Upper lobe of right lung (tissue), 1 donor: ENCODE measurements at regions not wholly inside any gene's neighbourhood (a gene's known extent, or its start where the extent isn't known, plus 50 kb on each side); places are given as distances from the start of the nearest gene placed in this dataset.
"Not testable (repeated sequence)": the region's sequence is repeated elsewhere in the genome, so short reads cannot be mapped to it uniquely, and the experiment has no call there.

Experiments
- ATAC-seq: fragments of 200-7000 bp; cut with Tn5 transposase; one replicate; pipeline ENCODE4 v1.9.1; 2020; ENCODE audit warnings: mild to moderate bottlenecking, moderate library complexity
- DNase-seq: peaks from one replicate; pipeline ENCODE4 v3.0.0-alpha.2; 2020
- H3K27ac ChIP-seq: fragments of 200-600 bp; one replicate; pipeline ENCODE4 v1.8.0; 2022
- H3K27me3 ChIP-seq: fragments of 200-600 bp; one replicate; pipeline ENCODE4 v1.8.0; 2022; ENCODE audit warnings: mild to moderate bottlenecking
- H3K36me3 ChIP-seq: fragments of 200-600 bp; one replicate; pipeline ENCODE4 v1.8.0; 2022
- H3K4me1 ChIP-seq: fragments of 200-600 bp; one replicate; pipeline ENCODE4 v1.8.0; 2022
- H3K4me3 ChIP-seq: fragments of 200-600 bp; one replicate; pipeline ENCODE4 v1.8.0; 2022; ENCODE audit warnings: mild to moderate bottlenecking
- H3K9me3 ChIP-seq: fragments of 200-600 bp; one replicate; pipeline ENCODE4 v1.8.0; 2022
- CTCF ChIP-seq: fragments of 200-600 bp; IDR thresholded peaks from one replicate; pipeline ENCODE4 v1.8.0; 2022; ENCODE audit warnings: antibody characterized with exemption
- intact Hi-C: fragments of 100-400 bp; cut with DNase I; formaldehyde crosslinking; loops from one replicate; pipeline ENCODE4 v1.11.0; 2022
- donor health status: DM: no; HTN: yes; CAD: no; lungs with severe emphysema.

- DNase-seq (no peak), ATAC-seq (no peak)
- Histone ChIP-seq H3K36me3 (no peaks in the 10 kb centered on the region), H3K4me1 (no peaks in the 10 kb centered on the region), H3K4me3 (no peak overlapping the region), H3K27me3 (no peaks in the 10 kb centered on the region), H3K9me3 (no peaks in the 10 kb centered on the region), H3K27ac (no peak overlapping the region)
- no peak for TF ChIP-seq CTCF
- intact Hi-C loops, result no loop called here
Measured at GRCh38 chr6:168240160-168240559, 79.4 kb downstream of the DACT2 start.

- Histone ChIP-seq H3K4me1 (no peaks in the 10 kb centered on the region), H3K9me3 (no peaks in the 10 kb centered on the region), H3K4me3 (no peak overlapping the region), H3K36me3 (no peaks in the 10 kb centered on the region), H3K27me3 (no peaks in the 10 kb centered on the region), H3K27ac (no peak overlapping the region)
- intact Hi-C loops, result no loop called here
- TF ChIP-seq CTCF, result no peak
- ATAC-seq (no peak), DNase-seq (no peak)
Measured at GRCh38 chr6:168239044-168239773, 80.4 kb downstream of the DACT2 start.

GRCh38 chr6:168238159-168238909 is 81.2 kb downstream of the DACT2 start:
- Histone ChIP-seq H3K27me3 (no peaks in the 10 kb centered on the region), H3K9me3 (no peaks in the 10 kb centered on the region), H3K36me3 (no peaks in the 10 kb centered on the region), H3K27ac (no peak overlapping the region), H3K4me1 (no peaks in the 10 kb centered on the region), H3K4me3 (no peak overlapping the region)
- no peak for DNase-seq
- no peak for ATAC-seq
- intact Hi-C loops, result no loop called here
- no peak for TF ChIP-seq CTCF

- H3K4me1 ChIP-seq, H3K9me3 ChIP-seq, H3K27ac ChIP-seq, DNase-seq, H3K36me3 ChIP-seq, intact Hi-C loops, ATAC-seq, H3K27me3 ChIP-seq, H3K4me3 ChIP-seq: not testable (repeated sequence)
Measured at GRCh38 chr6:168233875-168234213, 85.7 kb downstream of the DACT2 start.

- no peaks in the 10 kb centered on the region for H3K36me3 ChIP-seq
- no peak for TF ChIP-seq CTCF
- H3K4me1 ChIP-seq, result no peaks in the 10 kb centered on the region
- no peak overlapping the region for H3K4me3 ChIP-seq
- no peak for ATAC-seq
- no peak overlapping the region for H3K27ac ChIP-seq
- H3K9me3 ChIP-seq, result no peaks in the 10 kb centered on the region
- intact Hi-C loops, result no loop called here
- H3K27me3 ChIP-seq, result peaks cover 4% of the 10 kb centered on the region
- DNase-seq, result no peak
Measured at GRCh38 chr6:168232989-168233874, 86.3 kb downstream of the DACT2 start.

GRCh38 chr6:168232528-168232927 is 87.0 kb downstream of the DACT2 start:
- no peak for ATAC-seq
- H3K4me1 ChIP-seq, result no peaks in the 10 kb centered on the region
- H3K4me3 ChIP-seq, result no peak overlapping the region
- no peaks in the 10 kb centered on the region for H3K9me3 ChIP-seq
- peaks cover 4% of the 10 kb centered on the region for H3K27me3 ChIP-seq
- no peaks in the 10 kb centered on the region for H3K36me3 ChIP-seq
- intact Hi-C loops, result no loop called here
- TF ChIP-seq CTCF, result no peak
- no peak overlapping the region for H3K27ac ChIP-seq
- no peak for DNase-seq
